GM13977 (cell line): ENCODE measurements at regions not wholly inside any gene's neighbourhood (a gene's known extent, or its start where the extent isn't known, plus 50 kb on each side); places are given as distances from the start of the nearest gene placed in this dataset.

Source experiments
- DNase-seq: peaks from one replicate; pipeline ENCODE4 v3.0.0; 2012; ENCODE audit warnings: low spot score
- CTCF ChIP-seq: IDR thresholded peaks from 2 replicates; pipeline ENCODE4 v1.5.1; 2012; ENCODE audit warnings: mild to moderate bottlenecking, control low read depth; ENCODE audit not compliant: insufficient read depth; ENCODE audit errors: extremely low read depth, missing control alignments
- in situ Hi-C: fragments of 300-500 bp; cut with MboI; formaldehyde crosslinking; loops from one replicate; pipeline ENCODE4 v1.12.0; 2022; ENCODE audit warnings: low sequenced_read_pairs, low pct_unique_long_range_greater_than_20kb, mixed read lengths, inconsistent platforms; ENCODE audit not compliant: unreplicated experiment

DNA sequence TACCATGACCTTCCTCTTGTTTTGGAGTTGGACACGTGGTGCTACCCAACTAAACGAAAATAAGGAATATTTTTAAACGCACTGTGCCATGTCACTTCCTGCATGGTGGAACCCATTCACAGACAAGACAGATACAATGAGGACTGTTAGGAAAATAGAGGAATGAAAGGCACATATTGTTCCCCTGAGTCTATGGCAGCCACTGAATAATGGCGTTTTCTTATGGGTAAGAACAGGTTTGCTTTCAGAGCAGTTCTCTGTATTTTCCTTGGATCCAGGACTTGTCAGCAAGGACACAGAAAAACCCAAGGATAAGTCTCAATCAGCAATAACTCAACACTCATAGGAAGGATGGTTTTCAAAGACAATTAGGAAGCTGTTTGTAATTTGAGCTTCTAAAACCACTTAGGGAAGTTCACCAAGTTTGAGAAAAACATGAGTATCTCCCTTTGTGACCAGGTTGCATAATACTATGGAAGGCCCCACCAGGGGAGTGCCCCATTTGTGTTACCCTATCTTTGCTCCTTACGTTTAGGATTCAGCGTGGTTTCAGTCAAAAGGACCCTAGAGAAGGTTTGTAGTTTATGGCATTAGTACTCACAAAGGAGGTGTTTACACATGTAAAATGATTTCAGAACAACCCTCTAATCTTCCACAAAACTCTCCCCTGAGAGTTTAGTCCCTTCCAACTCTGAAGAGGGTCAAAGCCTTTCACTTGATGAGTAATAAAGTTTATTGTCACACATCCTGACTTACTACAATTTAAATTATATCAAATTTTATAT, 487.2 kb upstream of the ATP11B start:
- in situ Hi-C loops = no loop called here
- DNase-seq = no peak
- no peak for TF ChIP-seq CTCF

- in situ Hi-C loops = no loop called here
- TF ChIP-seq CTCF = no peak
- no peak for DNase-seq
Measured at GRCh38 chr3:182308328-182308727, 485.0 kb upstream of the ATP11B start.

DNA sequence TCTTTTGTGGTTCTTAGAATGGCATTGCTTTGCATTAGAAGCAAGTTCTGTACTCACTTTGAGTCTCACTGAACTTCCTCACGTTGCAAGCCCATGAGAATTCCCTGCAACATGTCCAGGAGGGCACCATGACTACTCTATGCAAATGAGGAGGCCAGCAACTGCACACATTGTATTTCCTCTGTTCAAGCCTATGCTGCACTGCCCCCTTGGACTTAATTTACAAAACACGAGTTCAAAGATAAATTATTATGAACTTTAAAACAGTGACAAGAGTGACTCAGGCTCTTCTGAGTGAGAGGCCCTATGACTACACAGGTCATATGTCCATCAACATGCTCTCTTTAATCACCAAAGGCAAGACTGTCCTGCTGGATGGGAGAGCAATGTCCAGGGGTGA, 484.2 kb upstream of the ATP11B start:
- TF ChIP-seq CTCF = no peak
- DNase-seq = no peak
- in situ Hi-C loops = no loop called here

- no peak for TF ChIP-seq CTCF
- in situ Hi-C loops = no loop called here
- DNase-seq = no peak
Measured at GRCh38 chr3:182315313-182315712, 478.0 kb upstream of the ATP11B start.

- in situ Hi-C loops = no loop called here
- TF ChIP-seq CTCF = no peak
- DNase-seq = no peak
Measured at GRCh38 chr3:182323126-182323700, 470.1 kb upstream of the ATP11B start.

- TF ChIP-seq CTCF = no peak
- DNase-seq = no peak
- in situ Hi-C loops = no loop called here
Measured at GRCh38 chr3:182323898-182324297, 469.4 kb upstream of the ATP11B start.
